Occipital lobe (tissue), 1 donor: ENCODE measurements at regions not wholly inside any gene's neighbourhood (a gene's known extent, or its start where the extent isn't known, plus 50 kb on each side); places are given as distances from the start of the nearest gene placed in this dataset.
"Not testable (repeated sequence)": the region's sequence is repeated elsewhere in the genome, so short reads cannot be mapped to it uniquely, and the experiment has no call there.

Experiments
- DNase-seq: peaks from one replicate; lab custom pipeline; 2025; lab: John Stamatoyannopoulos, UW

- DNase-seq: no peak
Observed at GRCh38 chr1:79496129-79496528, 489.6 kb upstream of the ADGRL4 start.

- not testable (repeated sequence) for DNase-seq
Observed at GRCh38 chr1:79493702-79494101, 487.2 kb upstream of the ADGRL4 start.

GRCh38 chr1:79488572-79489121 lies 482.1 kb upstream of the ADGRL4 start:
- not testable (repeated sequence) for DNase-seq

GRCh38 chr1:79478728-79479373 lies 472.3 kb upstream of the ADGRL4 start:
- DNase-seq: no peak

GRCh38 chr1:79478160-79478559 lies 471.6 kb upstream of the ADGRL4 start:
- no peak for DNase-seq

GRCh38 chr1:79472067-79472656 lies 465.6 kb upstream of the ADGRL4 start:
- no peak for DNase-seq

- no peak for DNase-seq
Observed at GRCh38 chr1:79469139-79469538, 462.6 kb upstream of the ADGRL4 start.

GRCh38 chr1:79460773-79461436 lies 454.4 kb upstream of the ADGRL4 start:
- no peak for DNase-seq

GRCh38 chr1:79457562-79458224 lies 451.2 kb upstream of the ADGRL4 start:
- DNase-seq: no peak

GRCh38 chr1:79448426-79448825 lies 441.9 kb upstream of the ADGRL4 start:
- DNase-seq: no peak

- DNase-seq: no peak
Observed at GRCh38 chr1:79441238-79441637, 434.7 kb upstream of the ADGRL4 start.

GRCh38 chr1:79437540-79437939 lies 431.0 kb upstream of the ADGRL4 start:
- DNase-seq: no peak

GRCh38 chr1:79431340-79431739 lies 424.8 kb upstream of the ADGRL4 start:
- DNase-seq: no peak

- no peak for DNase-seq
Observed at GRCh38 chr1:79430437-79430836, 423.9 kb upstream of the ADGRL4 start.

- no peak for DNase-seq
Observed at GRCh38 chr1:79422726-79423125, 416.2 kb upstream of the ADGRL4 start.

- DNase-seq: no peak
Observed at GRCh38 chr1:79398501-79398900, 392.0 kb upstream of the ADGRL4 start.

- DNase-seq: no peak
Observed at GRCh38 chr1:79396901-79397300, 390.4 kb upstream of the ADGRL4 start.

GRCh38 chr1:79388694-79389361 lies 382.3 kb upstream of the ADGRL4 start:
- no peak for DNase-seq

GRCh38 chr1:79386730-79387129 lies 380.2 kb upstream of the ADGRL4 start:
- DNase-seq: no peak

GRCh38 chr1:79380078-79380477 lies 373.5 kb upstream of the ADGRL4 start:
- DNase-seq: no peak

GRCh38 chr1:79376106-79376505 lies 369.6 kb upstream of the ADGRL4 start:
- no peak for DNase-seq

GRCh38 chr1:79375352-79375751 lies 368.8 kb upstream of the ADGRL4 start:
- DNase-seq: no peak
